GM12892 (cell line): ENCODE measurements at regions not wholly inside any gene's neighbourhood (a gene's known extent, or its start where the extent isn't known, plus 50 kb on each side); places are given as distances from the start of the nearest gene placed in this dataset.
"Not testable (repeated sequence)": the region's sequence is repeated elsewhere in the genome, so short reads cannot be mapped to it uniquely, and the experiment has no call there.

Experiments
- DNase-seq: peaks from one replicate; pipeline ENCODE4 v3.0.0; 2011; ENCODE audit not compliant: insufficient read length
- FAIRE-seq: peaks from 2 replicates; lab custom pipeline; 2011; peaks lifted over from hg19 to GRCh38; lab: Jason Lieb, UNC
- POLR2A ChIP-seq: IDR thresholded peaks from 2 replicates; pipeline ENCODE4 v1.6.1; 2011; ENCODE audit warnings: low read depth, low read length, control low read depth
- POLR2AphosphoS5 ChIP-seq: IDR thresholded peaks from 2 replicates; pipeline ENCODE4 v1.6.1; 2011; ENCODE audit warnings: low read depth, low read length, control low read depth
- TAF1 ChIP-seq: IDR thresholded peaks from 2 replicates; pipeline ENCODE4 v1.6.1; 2011; ENCODE audit warnings: low read depth, mild to moderate bottlenecking, control low read depth, low read length, borderline replicate concordance

DNA sequence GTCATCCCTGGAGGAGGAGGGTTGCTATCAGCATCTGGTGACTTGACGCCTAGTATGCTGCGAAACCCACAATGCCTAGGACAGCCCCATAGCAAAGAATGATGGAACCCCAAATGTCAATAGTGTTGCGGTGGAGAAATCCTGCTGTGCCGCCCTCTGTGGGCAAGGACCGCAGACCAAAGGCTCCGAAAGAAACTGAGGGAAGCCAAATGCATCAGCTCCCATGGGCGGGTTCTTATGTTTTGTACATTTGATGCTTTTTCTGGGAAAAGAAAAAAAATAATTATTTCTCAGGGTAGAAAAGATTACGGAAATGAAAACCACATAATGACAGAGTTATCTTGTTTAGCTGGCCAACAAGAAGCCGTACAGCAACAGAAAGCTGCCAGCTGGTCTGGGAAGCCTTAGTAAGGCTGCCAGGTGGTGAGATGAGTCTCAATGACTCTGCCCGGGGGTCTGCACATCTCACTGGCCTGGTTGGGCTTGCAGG lies 95.0 kb upstream of the TBL1X start:
- no peak for TF ChIP-seq POLR2A
- TF ChIP-seq POLR2AphosphoS5: no peak
- TF ChIP-seq TAF1: no peak
- DNase-seq (no peak), FAIRE-seq (no peak)

DNA sequence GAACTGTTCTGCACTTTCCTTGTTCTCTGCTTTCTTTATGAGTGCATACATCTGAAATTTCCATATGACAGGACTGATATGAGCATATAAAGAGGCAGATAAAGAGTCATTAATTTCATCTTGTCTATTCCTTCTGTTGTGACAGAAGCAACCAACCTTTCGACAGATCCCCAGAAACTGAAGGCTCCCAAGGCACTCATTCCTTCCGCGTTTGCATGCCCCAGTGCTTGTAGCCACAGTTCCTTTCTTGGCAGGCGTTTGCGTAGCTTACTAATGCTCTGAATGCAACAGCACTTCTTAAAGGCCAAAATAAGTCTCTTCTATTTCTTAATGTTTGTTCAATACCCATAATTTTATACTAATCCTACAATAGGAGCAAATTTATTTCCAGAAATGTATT lies 94.0 kb upstream of the TBL1X start:
- no peak for DNase-seq
- TF ChIP-seq TAF1 (no peak), POLR2A (no peak), POLR2AphosphoS5 (no peak)
- no peak for FAIRE-seq

DNA sequence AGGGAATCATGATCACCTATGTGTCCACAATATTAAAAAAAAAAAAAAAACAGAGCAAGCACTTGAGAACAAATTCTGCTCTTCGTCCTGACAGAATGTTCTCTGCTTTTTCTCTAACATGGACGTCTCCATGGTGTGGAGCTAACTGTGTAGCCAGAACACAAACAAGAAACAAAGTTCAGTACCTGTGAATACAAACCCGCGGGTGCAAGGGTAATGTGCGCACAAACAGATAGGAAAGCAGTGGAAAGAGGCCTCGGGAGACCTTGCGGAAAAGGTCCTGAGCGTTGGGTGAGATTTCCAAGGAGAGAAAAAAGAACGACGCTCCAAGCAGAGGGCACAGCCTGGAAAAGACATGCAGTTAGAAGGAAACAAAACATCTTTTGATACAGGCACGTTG lies 92.0 kb upstream of the TBL1X start:
- TF ChIP-seq POLR2A (no peak), TAF1 (no peak), POLR2AphosphoS5 (no peak)
- FAIRE-seq (no peak), DNase-seq (no peak)

DNA sequence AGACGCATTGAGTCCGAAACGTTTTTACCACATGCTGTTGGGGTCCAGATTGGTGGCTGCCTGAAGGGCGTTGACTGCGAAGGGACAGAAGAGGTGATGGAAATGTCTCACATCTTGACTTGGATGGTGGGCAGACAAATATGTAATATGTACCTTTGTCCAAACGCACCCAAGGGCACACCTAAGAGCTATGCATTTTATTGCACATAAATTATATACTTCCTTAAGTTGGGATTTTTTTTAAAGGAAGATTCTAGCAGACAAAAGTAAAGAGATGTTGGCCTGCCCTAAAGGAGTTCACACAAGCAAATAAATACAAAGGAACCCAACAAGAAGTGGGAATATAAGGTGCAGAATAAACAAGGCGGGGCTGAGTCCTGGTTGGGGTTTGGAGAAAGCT lies 91.1 kb upstream of the TBL1X start:
- TF ChIP-seq POLR2A (no peak), TAF1 (no peak), POLR2AphosphoS5 (no peak)
- DNase-seq: no peak
- no peak for FAIRE-seq

DNA sequence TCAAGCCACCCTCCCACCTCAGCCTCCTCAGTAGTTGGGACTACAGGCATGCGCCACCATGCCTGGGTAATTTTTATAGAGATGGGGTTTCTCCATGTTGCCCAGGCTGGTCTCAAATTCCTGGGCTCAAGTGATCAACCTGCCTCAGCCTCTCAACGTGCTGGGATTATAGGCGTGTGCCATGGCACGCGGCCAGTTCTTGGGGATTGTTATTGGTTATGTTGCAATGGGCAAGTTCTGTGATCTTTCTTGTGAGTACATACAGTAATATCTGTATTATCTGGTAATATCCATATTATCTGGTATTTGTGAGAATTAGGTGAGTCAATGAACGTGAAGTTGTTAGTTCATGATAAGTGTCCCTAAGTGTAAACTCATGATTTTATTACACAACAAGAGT lies 90.3 kb upstream of the TBL1X start:
- TF ChIP-seq POLR2A (no peak), TAF1 (no peak), POLR2AphosphoS5 (no peak)
- no peak for DNase-seq
- no peak for FAIRE-seq

DNA sequence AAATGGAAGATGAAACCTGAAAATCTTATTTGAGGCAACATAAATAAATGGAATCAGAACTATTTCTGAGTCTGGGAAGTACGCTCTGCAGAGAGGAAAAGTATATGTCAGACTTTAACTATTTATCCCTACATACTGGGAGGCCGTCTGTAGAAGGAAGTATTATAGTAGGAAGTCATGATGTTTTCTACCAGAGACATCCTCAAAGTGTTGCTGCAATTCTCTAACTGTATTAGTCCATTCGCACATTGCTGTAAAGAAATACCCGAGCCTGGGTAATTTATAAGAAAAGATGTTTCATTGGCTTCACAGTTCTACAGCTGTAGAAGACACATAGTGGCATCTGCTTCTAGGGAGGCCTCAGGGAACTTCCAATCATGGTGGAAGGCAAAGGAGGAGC lies 88.7 kb upstream of the TBL1X start:
- DNase-seq (no peak), FAIRE-seq (no peak)
- TF ChIP-seq POLR2A: no peak
- no peak for TF ChIP-seq POLR2AphosphoS5
- no peak for TF ChIP-seq TAF1

DNA sequence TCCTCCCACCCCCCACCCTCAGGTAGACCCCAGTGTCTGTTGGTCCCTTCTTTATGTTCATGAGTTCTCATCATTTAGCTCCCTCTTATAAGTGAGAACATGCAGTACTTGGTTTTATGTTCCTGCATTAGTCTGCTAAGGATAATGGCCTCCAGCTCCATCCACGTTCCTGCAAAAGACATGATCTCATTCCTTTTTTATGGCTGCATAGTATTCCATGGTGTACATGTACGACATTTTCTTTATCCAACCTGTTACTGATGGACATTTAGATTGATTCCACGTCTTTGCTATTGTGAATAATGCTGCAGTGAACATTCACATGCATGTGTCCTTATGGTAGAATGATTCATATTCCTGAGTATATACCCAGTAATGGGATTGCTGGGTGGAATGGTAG lies 87.6 kb upstream of the TBL1X start:
- not testable (repeated sequence) for FAIRE-seq, DNase-seq

DNA sequence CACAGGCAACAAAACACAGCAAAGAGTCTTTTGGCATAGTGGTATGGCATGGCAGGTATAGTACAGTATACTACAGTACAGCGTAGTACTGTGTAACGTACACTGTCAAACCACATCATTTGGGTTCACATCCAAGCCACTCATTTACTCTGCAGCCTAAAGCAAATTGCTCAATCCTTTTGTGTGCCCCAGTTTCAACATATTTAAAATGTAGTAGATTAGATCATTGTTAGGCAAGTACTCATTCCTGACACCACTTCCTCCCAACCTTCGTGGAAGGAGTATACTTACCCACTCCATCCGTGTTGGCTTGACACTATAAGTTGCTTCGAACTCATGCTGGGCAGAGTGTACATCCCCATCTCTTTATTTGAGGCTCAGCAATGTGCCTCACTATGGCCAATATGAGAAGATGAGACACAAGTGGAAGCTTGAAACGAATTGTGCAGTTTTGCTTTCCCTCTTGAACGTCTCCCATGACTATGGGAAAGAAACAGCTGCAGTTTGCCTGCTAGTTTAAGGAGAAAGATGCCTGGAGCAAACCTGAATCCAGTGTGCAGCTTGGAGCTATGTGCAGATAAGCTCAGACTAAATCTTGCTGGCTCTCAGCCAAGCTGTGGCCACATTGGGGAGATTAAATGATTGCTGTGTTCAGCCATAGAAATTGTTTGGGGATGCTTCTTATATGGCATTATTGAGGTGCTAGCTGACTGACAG lies 85.7 kb upstream of the TBL1X start:
- FAIRE-seq (no peak), DNase-seq (no peak)
- TF ChIP-seq POLR2AphosphoS5 (no peak), TAF1 (no peak), POLR2A (no peak)

DNA sequence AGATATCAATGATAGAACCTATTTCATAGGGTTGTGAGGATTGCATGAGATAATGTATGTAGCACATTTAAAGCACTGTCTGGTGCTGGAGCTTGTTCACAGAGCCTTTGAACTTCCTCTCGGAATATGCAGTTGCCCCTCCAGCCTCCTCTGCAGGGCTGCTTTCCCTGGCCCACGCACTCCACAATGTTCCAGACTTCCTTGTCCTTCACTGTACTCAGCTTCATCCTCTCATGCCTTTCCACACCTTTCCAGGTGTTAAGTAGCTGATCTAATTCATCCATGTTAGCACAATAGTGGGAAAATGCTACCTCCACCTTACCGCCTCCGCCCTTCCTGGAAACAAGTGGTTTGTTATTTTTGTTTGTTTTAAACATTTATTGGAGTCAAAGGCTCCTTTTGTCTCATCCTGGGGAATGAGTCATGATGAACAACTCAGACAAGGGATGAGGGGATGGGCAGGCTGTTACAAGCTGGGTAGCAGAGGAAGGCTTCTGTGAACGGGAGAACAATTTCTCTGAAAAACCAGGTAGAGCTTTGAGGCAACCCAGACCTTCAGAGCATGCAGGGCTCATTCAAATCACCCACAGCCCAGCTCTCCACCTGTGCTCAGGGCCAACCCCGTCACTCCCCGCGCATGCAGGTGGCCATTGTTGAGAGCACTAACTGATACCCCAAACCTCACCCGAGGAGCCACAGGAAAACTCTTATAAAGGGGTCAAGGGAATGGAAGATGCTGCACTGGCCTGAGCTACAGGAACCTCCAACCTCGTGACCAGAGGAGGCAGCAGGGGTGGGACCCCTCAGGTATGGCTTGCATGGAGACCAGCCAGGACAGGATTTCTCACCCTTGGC lies 84.9 kb upstream of the TBL1X start:
- TF ChIP-seq TAF1 (no peak), POLR2A (no peak), POLR2AphosphoS5 (no peak)
- FAIRE-seq (no peak), DNase-seq (no peak)

DNA sequence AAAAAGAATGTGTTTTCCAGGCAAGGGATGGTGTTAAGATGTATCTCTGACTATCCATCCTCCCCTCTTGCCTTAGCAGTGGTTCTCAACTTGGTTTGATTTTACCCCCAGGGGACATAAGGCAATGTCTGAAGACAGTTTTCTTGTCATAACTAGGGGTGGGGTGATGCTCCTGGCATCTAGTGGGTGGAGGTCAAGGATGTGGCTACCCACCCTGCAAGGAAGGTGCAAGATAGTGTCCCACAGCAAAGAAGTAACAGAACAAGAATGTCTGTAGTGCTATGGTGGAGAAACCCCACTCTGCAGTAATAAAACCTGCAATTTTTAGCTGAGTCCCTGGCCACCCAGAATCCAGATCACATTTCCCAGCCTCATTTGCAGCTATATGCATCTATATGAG lies 81.2 kb upstream of the TBL1X start:
- DNase-seq (no peak), FAIRE-seq (no peak)
- no peak for TF ChIP-seq POLR2A
- no peak for TF ChIP-seq TAF1
- TF ChIP-seq POLR2AphosphoS5: no peak

DNA sequence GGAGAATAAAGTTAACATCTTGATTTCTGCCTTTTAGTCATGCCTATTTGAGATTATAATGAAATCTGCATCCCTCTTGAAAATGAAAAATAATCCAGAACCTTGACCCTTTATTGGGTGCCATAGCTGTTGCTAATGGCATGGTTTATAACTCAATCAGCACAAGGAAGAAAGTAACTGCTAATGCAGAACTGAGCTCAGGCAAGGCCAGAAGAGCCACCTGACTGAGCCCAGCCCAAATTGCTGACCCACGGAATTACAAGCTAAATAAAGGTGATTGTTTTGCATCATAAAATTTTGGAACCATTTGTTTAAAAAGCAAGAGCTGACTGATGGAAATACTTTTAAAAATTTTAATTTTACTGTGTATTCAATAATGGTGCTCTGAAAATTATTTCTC lies 76.4 kb upstream of the TBL1X start:
- DNase-seq (no peak), FAIRE-seq (no peak)
- no peak for TF ChIP-seq TAF1
- no peak for TF ChIP-seq POLR2A
- no peak for TF ChIP-seq POLR2AphosphoS5

DNA sequence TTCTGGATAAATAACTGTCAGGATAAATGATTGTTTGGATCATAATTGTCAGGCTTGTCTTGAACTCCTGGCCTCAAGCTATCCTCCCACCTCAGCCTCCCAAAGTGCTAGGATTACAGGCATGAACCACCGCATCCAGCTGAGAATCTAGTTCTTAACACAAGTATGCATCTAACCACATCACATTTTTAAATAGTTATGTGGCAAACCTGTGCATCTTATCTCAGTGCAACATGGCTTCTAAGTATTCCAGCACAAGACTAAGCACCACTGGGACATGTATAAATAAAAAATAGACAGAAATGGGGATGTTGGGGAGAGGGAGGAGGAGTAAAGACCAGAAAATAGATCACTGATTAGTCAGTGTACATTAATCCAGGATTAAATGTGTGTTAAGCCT lies 74.7 kb upstream of the TBL1X start:
- DNase-seq (no peak), FAIRE-seq (no peak)
- TF ChIP-seq POLR2AphosphoS5 (no peak), TAF1 (no peak), POLR2A (no peak)
